HepG2 (cell line): ENCODE measurements at regions not wholly inside any gene's neighbourhood (a gene's known extent, or its start where the extent isn't known, plus 50 kb on each side); places are given as distances from the start of the nearest gene placed in this dataset.

Source experiments
- ATAD3A ChIP-seq: sonication (generic); formaldehyde crosslinking; IDR thresholded peaks from 2 replicates; pipeline ENCODE4 v1.4.0; 2020; ENCODE audit warnings: missing genetic modification reagents
- HMG20B ChIP-seq: conservative IDR thresholded peaks from 2 replicates; pipeline ENCODE4 v1.6.1; 2016; ENCODE audit warnings: missing genetic modification reagents, missing compliant biosample characterization
- KMT2A ChIP-seq: sonication (generic); formaldehyde crosslinking; IDR thresholded peaks from 2 replicates; pipeline ENCODE4 v1.4.0; 2020; ENCODE audit warnings: missing genetic modification reagents
- MAFF ChIP-seq: IDR thresholded peaks from 2 replicates; pipeline ENCODE4 v1.6.1; 2011; ENCODE audit warnings: low read depth, low read length, improper control_type of control experiment
- PRDM15 ChIP-seq: sonication (generic); formaldehyde crosslinking; IDR thresholded peaks from 2 replicates; pipeline ENCODE4 v1.4.0; 2020; ENCODE audit warnings: missing genetic modification reagents
- TRIM22 ChIP-seq: fragments of 450-650 bp; IDR thresholded peaks from 2 replicates; pipeline ENCODE4 v1.6.1; 2017
- ZNF331 ChIP-seq: sonication (generic); formaldehyde crosslinking; IDR thresholded peaks from 2 replicates; pipeline ENCODE4 v1.4.0; 2020; ENCODE audit warnings: missing genetic modification reagents
- ZNF556 ChIP-seq: sonication (generic); formaldehyde crosslinking; IDR thresholded peaks from 2 replicates; pipeline ENCODE4 v1.4.0; 2020; ENCODE audit warnings: mild to moderate bottlenecking, missing genetic modification reagents, borderline replicate concordance
- ZNF709 ChIP-seq: sonication (generic); formaldehyde crosslinking; IDR thresholded peaks from 2 replicates; pipeline ENCODE4 v1.5.0; 2020; ENCODE audit warnings: mild to moderate bottlenecking, missing genetic modification reagents
- ZSCAN31 ChIP-seq: sonication (generic); formaldehyde crosslinking; IDR thresholded peaks from 2 replicates; pipeline ENCODE4 v1.5.0; 2020; ENCODE audit warnings: low read depth, mild to moderate bottlenecking, missing genetic modification reagents

GRCh38 chr4:147057611-147058190, 112.0 kb upstream of the TTC29 start (continued):
- TF ChIP-seq PRDM15 (CRISPR knock-in tag): no peak
- no peak for TF ChIP-seq HMG20B
- no peak for TF ChIP-seq TRIM22
- no peak for TF ChIP-seq KMT2A (CRISPR knock-in tag)
- no peak for TF ChIP-seq ATAD3A
- TF ChIP-seq MAFF: no peak
- no peak for TF ChIP-seq ZSCAN31
- TF ChIP-seq ZNF709: no peak
- no peak for TF ChIP-seq ZNF331 (CRISPR knock-in tag)
- TF ChIP-seq ZNF556 (CRISPR knock-in tag): no peak
